CD14-positive monocyte (primary cell): ENCODE measurements at regions not wholly inside any gene's neighbourhood (a gene's known extent, or its start where the extent isn't known, plus 50 kb on each side); places are given as distances from the start of the nearest gene placed in this dataset.

ENCODE experiments used
- DNase-seq, 3 donors: peaks; one replicate each; pipeline ENCODE4 v3.0.0-alpha.2; 2011 to 2022
- H2AFZ ChIP-seq: 2 replicates; pipeline ENCODE4 v1.6.0; 2012; ENCODE audit warnings: mild to moderate bottlenecking, low read depth, low read length, inconsistent platforms; ENCODE audit not compliant: insufficient read depth, poor library complexity, severe bottlenecking
- H3K27ac ChIP-seq, 2 donors: 1 replicate in 1 of 2; 2 replicates in 1 of 2; pipeline ENCODE4 v1.5.1; 2012 to 2013; ENCODE audit warnings: low read length in 2 of 2, control low read depth in 1 of 2, inconsistent platforms in 1 of 2, low read depth in 1 of 2, mild to moderate bottlenecking in 1 of 2
- H3K27me3 ChIP-seq, 2 donors: one replicate each; pipeline versions ENCODE4 v1.6.0 to v1.6.1; 2011 to 2013; ENCODE audit warnings: low read length in 2 of 2; ENCODE audit not compliant: control insufficient read depth in 2 of 2, insufficient read depth in 2 of 2
- H3K36me3 ChIP-seq, 2 donors: replicated peaks in 1 of 2; 1 replicate in 1 of 2; 2 replicates in 1 of 2; pipeline versions ENCODE4 v1.5.1 to v1.6.1; 2012 to 2013; ENCODE audit warnings: low read length in 2 of 2, control low read depth in 1 of 2, inconsistent platforms in 1 of 2, mild to moderate bottlenecking in 1 of 2; ENCODE audit not compliant: insufficient read depth in 2 of 2, control insufficient read depth in 1 of 2
- H3K4me1 ChIP-seq, 2 donors: 1 replicate in 1 of 2; 2 replicates in 1 of 2; pipeline versions ENCODE4 v1.5.1 to v1.6.1; 2012 to 2013; ENCODE audit warnings: low read length in 2 of 2, control low read depth in 1 of 2, inconsistent platforms in 1 of 2, mild to moderate bottlenecking in 1 of 2, moderate library complexity in 1 of 2; ENCODE audit not compliant: insufficient read depth in 2 of 2, control insufficient read depth in 1 of 2
- H3K4me2 ChIP-seq: replicated peaks from 2 replicates; pipeline ENCODE3; 2012; ENCODE audit warnings: low read length, moderate library complexity, mild to moderate bottlenecking; ENCODE audit not compliant: poor library complexity, severe bottlenecking; ENCODE audit errors: extremely low read depth
- H3K4me3 ChIP-seq, 3 experiments: fragments of 200-600 bp in 1 of 3; sonication (generic) in 1 of 3; replicated peaks in 1 of 3; 1 replicate in 2 of 3; 2 replicates in 1 of 3; pipeline ENCODE4 v1.5.1; 2011 to 2013; ENCODE audit warnings: low read length in 3 of 3, mild to moderate bottlenecking in 3 of 3, control low read depth in 2 of 3, low read depth in 2 of 3, inconsistent platforms in 1 of 3, moderate library complexity in 1 of 3
- H3K79me2 ChIP-seq: 2 replicates; pipeline ENCODE4 v1.6.0; 2012; ENCODE audit warnings: mild to moderate bottlenecking, control low read depth, inconsistent platforms, low read length, moderate library complexity; ENCODE audit not compliant: insufficient read depth
- H3K9ac ChIP-seq: 2 replicates; pipeline ENCODE4 v1.6.0; 2017; ENCODE audit warnings: low read length, mild to moderate bottlenecking; ENCODE audit not compliant: insufficient read depth, poor library complexity, severe bottlenecking
- H3K9me3 ChIP-seq, 2 donors: replicated peaks in 1 of 2; 1 replicate in 1 of 2; 2 replicates in 1 of 2; pipeline versions ENCODE4 v1.5.1 to v1.6.1; 2012 to 2013; ENCODE audit warnings: low read length in 2 of 2, control low read depth in 1 of 2; ENCODE audit not compliant: control insufficient read depth in 1 of 2, insufficient read depth in 1 of 2
- H4K20me1 ChIP-seq: 2 replicates; pipeline ENCODE4 v1.6.0; 2012; ENCODE audit warnings: mild to moderate bottlenecking, low read length, control low read depth, moderate library complexity; ENCODE audit not compliant: insufficient read depth
- H3K27ac Mint-ChIP-seq, 7 donors: one replicate each; pipeline ENCODE4 v1.8.0; 2020; ENCODE audit warnings: mild to moderate bottlenecking in 7 of 7, mixed read lengths in 7 of 7, moderate library complexity in 6 of 7, inconsistent platforms in 2 of 7
- H3K27me3 Mint-ChIP-seq, 3 donors: one replicate each; pipeline ENCODE4 v1.8.0; 2021 to 2022; ENCODE audit warnings: low read depth in 3 of 3, mild to moderate bottlenecking in 3 of 3, mixed read lengths in 3 of 3, moderate library complexity in 3 of 3, inconsistent platforms in 1 of 3
- H3K36me3 Mint-ChIP-seq, 2 donors: one replicate each; pipeline ENCODE4 v1.8.0; 2020; ENCODE audit warnings: mixed read lengths in 2 of 2, inconsistent platforms in 1 of 2, mild to moderate bottlenecking in 1 of 2
- H3K4me1 Mint-ChIP-seq: one replicate; pipeline ENCODE4 v1.8.0; 2020; ENCODE audit warnings: mild to moderate bottlenecking, mixed read lengths
- H3K4me3 Mint-ChIP-seq, 2 donors: one replicate each; pipeline ENCODE4 v1.8.0; 2020; ENCODE audit warnings: mild to moderate bottlenecking in 2 of 2, mixed read lengths in 2 of 2, moderate library complexity in 1 of 2
- H3K9me3 Mint-ChIP-seq, 7 donors: one replicate each; pipeline ENCODE4 v1.8.0; 2020 to 2022; ENCODE audit warnings: mixed read lengths in 7 of 7, mild to moderate bottlenecking in 6 of 7, moderate library complexity in 6 of 7, inconsistent platforms in 2 of 7
- CTCF ChIP-seq: fragments of 200-600 bp; IDR thresholded peaks from one replicate; pipeline ENCODE4 v1.8.0; 2022; ENCODE audit warnings: antibody characterized with exemption, mild to moderate bottlenecking
- WGBS: methylation state at CpG from one replicate; pipeline ENCODE4 v1.1.5; 2013; ENCODE audit warnings: missing lambda C conversion rate; ENCODE audit not compliant: insufficient coverage; 5-methylcytosine and 5-hydroxymethylcytosine counted together
- intact Hi-C, 2 donors: fragments of 100-400 bp; cut with micrococcal nuclease; formaldehyde crosslinking; loops; one replicate each; pipeline versions ENCODE4 v1.15.0 to v1.15.1; 2023

DNA sequence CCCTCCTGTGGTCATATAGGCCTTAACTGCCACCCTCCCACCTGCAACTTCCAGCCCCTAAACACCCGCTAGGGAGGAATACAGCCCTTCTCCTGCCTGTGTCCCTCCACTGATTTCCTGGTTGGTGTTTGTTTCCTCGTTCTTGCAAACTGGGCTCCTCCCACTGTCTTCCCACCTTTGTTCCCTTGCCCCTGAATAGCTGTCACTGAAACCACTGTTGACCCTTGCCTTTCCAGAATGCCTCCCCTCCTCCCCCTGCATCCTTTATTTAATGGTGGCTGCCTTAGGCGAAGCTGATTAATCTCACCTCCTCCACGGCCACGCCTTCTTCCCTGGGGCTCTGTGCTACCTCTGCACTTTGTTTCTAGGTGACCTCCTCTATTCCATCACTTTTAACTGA is 626.7 kb downstream of the BNC2 start:
- no peak for TF ChIP-seq CTCF
- Mint-ChIP-seq H3K27ac (no peak overlapping the region), H3K4me3 (no peak overlapping the region), H3K4me1 (no peaks in the 10 kb centered on the region), H3K9me3 (peaks cover 0 to 13% (median under 1%) of the 10 kb centered on the region in 7 donors), H3K36me3 (no peaks in the 10 kb centered on the region), H3K27me3 (peaks cover 2 to 4% (median 2%) of the 10 kb centered on the region in 3 donors)
- H3K79me2 ChIP-seq, result no peaks in the 10 kb centered on the region
- no peaks in the 10 kb centered on the region for H3K27me3 ChIP-seq
- no peak overlapping the region for H3K9ac ChIP-seq
- WGBS, result 89% methylated on average over 4 of the region's 5 CpGs
- DNase-seq, result no peak
- H3K36me3 ChIP-seq, result no peaks in the 10 kb centered on the region
- no peaks in the 10 kb centered on the region for H3K9me3 ChIP-seq
- H3K4me1 ChIP-seq, result no peaks in the 10 kb centered on the region
- no peaks in the 10 kb centered on the region for H4K20me1 ChIP-seq
- no peak overlapping the region for H3K4me3 ChIP-seq
- no peak overlapping the region for H2AFZ ChIP-seq
- no peak overlapping the region for H3K4me2 ChIP-seq
- H3K27ac ChIP-seq, result no peak overlapping the region
- intact Hi-C loops, result no loop called here

GRCh38 chr9:16245756-16246440 is 624.6 kb downstream of the BNC2 start:
- 100% methylated on average over 1 of the region's 1 CpG for WGBS
- H3K27me3 ChIP-seq, result no peaks in the 10 kb centered on the region
- intact Hi-C loops, result no loop called here
- peaks cover 0 to 9% (median 2%) of the 10 kb centered on the region in 7 donors for H3K9me3 Mint-ChIP-seq
- peaks cover 2 to 6% (median 2%) of the 10 kb centered on the region in 3 donors for H3K27me3 Mint-ChIP-seq
- H3K36me3 ChIP-seq, result no peaks in the 10 kb centered on the region
- no peaks in the 10 kb centered on the region for H3K36me3 Mint-ChIP-seq
- H3K9ac ChIP-seq, result no peak overlapping the region
- no peaks in the 10 kb centered on the region for H4K20me1 ChIP-seq
- H3K79me2 ChIP-seq, result no peaks in the 10 kb centered on the region
- H3K27ac Mint-ChIP-seq, result no peak overlapping the region
- no peak overlapping the region for H2AFZ ChIP-seq
- TF ChIP-seq CTCF, result no peak
- H3K4me3 Mint-ChIP-seq, result no peak overlapping the region
- H3K4me2 ChIP-seq, result no peak overlapping the region
- no peaks in the 10 kb centered on the region for H3K9me3 ChIP-seq
- no peak for DNase-seq
- H3K4me1 ChIP-seq, result no peaks in the 10 kb centered on the region
- H3K4me1 Mint-ChIP-seq, result no peaks in the 10 kb centered on the region
- H3K4me3 ChIP-seq, result no peak overlapping the region
- H3K27ac ChIP-seq, result no peak overlapping the region
